Activated gamma-delta T cell (primary cell): ENCODE measurements at regions not wholly inside any gene's neighbourhood (a gene's known extent, or its start where the extent isn't known, plus 50 kb on each side); places are given as distances from the start of the nearest gene placed in this dataset.

Experiments used
- DNase-seq: peaks from one replicate; lab custom pipeline; 2025; lab: John Stamatoyannopoulos, UW

GRCh38 chr15:94100863-94101262 lies 130.5 kb upstream of the MCTP2 start:
- DNase-seq, result no peak

DNA sequence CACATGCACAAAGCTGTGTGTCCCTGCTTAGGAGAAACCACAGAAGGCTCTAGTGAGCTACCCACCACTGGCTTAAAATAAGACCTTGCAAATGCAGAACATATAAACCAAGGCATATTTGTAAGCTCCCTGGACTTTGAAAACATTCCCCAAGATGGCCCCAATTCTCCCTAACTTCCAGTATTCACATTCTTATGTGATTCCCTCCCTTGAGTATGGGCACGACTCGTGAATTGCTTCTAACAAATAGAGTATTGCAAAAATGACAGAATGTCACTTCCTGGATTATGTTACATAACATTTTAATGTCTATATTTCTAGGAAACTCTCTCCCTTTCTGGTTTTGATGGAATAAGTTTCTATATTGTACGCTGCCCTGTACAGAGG lies 131.8 kb upstream of the MCTP2 start:
- no peak for DNase-seq

DNA sequence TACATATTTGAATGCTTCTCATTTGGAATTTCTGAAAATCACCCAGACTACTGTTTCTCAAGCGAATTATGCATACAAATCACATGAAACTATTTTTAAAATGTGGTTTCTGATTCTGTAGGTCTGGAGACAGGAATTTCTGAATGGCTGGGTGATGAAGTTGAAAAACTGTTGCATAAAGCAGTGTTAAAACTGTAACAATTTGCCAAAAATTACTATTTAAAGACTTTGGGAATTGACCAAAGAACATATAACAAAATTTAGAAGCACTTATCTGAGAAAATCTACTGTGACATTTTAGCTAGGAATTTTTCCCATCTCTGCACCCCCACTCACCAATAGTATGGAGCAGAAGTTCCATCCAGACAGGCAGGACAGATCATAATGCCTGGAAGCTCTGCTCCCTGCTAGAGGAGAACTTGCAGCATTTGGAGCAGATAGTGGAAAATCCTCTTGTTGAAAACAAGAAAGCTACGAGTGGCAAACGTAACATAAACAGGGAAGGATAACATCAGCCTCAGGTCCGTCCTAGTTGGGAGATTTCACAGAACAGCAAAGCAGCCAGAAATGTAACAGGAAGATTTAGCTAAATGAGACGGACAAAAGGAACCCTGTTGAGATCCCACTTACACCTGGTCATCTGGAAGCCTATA lies 132.3 kb upstream of the MCTP2 start:
- no peak for DNase-seq

GRCh38 chr15:94097552-94097951 lies 133.8 kb upstream of the MCTP2 start:
- no peak for DNase-seq

DNA sequence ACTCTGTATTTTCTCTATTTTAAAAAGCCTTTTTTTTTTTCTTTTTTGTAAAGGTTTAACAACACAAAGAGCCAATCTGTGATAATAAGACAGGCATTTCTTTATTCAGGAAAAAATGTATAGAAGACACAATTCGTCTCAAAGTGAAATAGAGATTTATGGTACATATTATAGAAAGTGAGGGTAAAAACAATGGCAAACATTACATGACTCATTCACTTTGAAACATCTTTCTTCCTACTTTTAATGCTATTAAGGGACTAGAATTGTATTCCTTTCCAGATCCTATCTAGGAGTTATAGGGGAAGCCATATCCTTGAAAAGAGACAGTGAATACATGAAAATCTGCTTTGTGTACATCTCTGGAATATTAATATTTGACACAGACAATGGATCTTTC lies 137.1 kb upstream of the MCTP2 start:
- no peak for DNase-seq

- DNase-seq, result no peak
These were observed 145.0 kb upstream of the MCTP2 start for GRCh38 chr15:94086341-94086740.

DNA sequence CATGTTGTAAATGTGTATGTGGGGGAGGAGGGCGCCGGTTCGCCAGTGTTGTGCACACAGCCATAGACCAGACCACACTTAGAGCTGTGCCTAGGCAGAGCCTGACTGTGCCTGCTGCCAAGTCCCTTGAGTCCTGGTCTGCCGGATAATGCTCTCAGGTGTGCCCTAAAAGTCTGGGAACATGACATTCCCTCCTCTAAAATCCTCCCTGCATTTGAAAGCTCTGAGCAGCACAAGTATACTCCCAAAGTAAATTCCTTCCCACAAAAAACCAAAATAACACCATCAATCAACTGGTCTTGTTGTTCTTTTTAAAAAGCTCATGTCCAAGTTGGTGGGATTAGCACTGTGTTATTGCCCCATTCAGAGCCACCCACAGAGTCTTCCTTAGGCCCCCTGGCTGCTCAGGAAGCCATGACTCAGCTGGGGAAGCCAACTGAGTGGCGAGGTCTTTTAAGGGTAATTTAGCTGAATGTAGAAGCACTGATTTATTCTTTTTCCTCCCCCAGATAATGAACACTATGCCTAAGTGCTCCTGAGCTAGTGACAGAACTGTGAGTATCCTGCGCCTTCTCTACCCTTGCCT lies 147.8 kb upstream of the MCTP2 start:
- DNase-seq, result no peak

GRCh38 chr15:94081829-94082228 lies 149.5 kb upstream of the MCTP2 start:
- no peak for DNase-seq

GRCh38 chr15:94080989-94081605 lies 150.3 kb upstream of the MCTP2 start:
- DNase-seq, result no peak

- no peak for DNase-seq
These were observed 150.9 kb upstream of the MCTP2 start for GRCh38 chr15:94080416-94080815.

DNA sequence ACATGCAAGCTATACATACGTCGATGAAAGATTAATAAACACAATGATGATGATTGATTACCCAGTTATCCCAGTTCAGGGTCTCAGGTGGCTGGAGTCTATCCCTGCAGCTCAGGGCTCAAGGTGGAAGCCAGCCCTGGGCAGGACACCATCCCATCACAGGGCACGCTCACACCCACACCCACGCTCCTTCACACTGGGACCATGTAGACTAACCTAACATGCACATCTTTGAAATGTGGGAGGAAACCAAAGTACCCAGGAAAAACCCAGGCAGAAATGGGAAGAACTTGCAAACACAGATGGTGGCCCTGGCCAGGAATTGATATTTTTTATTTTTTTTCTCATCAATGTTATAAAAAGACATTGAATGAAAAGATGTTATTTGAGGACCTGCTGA lies 151.4 kb upstream of the MCTP2 start:
- DNase-seq, result no peak

GRCh38 chr15:94079459-94079858 lies 151.9 kb upstream of the MCTP2 start:
- no peak for DNase-seq

- DNase-seq, result no peak
These were observed 153.4 kb upstream of the MCTP2 start for GRCh38 chr15:94077938-94078337.

DNA sequence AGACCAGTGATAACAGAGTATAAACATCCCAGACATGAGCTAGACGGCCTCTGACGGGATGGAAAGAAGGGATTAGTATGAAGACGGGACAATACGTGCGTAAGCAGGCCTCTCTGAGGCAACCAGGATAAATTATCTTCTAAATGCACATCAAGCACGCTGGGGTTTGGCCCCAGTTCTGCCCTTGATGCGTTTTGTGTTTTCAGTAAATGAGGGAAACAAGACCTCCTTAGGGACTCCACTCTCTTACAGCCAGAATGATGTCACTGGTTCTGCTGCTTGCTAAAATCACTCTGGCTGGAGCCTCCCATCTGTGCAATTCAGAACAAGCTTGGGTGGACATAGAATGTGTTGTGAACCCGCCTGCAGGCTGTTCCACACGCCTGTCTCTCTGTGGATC lies 156.0 kb upstream of the MCTP2 start:
- no peak for DNase-seq

- no peak for DNase-seq
These were observed 160.7 kb upstream of the MCTP2 start for GRCh38 chr15:94070356-94071295.

DNA sequence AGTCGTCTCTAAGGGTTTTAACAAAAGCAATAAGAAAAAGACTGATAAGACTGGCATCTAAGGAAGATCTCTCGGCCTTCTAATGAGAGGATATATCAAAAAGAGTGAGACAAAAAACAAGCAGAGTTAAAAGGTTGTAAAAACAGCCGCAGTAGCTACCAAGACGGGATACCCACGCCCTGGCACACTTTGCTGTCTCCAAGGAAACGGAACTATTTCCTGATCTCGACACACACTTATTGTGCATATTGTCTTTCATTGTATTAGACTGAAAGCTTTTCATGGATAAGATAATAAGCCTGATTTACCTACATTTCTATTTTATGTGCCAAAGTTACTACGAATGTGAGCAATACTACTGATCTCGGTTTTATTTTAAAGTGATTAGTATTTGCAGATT lies 161.5 kb upstream of the MCTP2 start:
- no peak for DNase-seq

GRCh38 chr15:94066811-94067210 lies 164.6 kb upstream of the MCTP2 start:
- DNase-seq, result no peak

DNA sequence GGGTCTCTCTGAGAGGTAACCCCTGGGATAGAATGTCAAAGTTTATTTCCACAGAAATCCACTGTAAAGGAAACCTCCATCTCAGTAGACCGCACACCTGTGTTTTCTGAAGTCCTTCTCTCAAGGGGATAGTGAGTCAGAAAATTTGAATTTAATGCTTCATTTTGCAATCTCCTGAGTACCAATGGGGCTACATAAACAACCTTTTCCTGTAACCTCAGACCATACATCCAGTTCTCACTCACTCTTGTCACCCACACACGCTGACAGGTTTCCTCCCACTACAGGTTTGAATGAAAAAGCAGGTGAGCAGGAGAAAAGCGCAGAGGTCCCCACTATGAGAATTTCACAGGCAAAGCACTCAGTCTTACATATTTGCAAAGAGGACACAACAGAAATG lies 165.3 kb upstream of the MCTP2 start:
- DNase-seq, result no peak

DNA sequence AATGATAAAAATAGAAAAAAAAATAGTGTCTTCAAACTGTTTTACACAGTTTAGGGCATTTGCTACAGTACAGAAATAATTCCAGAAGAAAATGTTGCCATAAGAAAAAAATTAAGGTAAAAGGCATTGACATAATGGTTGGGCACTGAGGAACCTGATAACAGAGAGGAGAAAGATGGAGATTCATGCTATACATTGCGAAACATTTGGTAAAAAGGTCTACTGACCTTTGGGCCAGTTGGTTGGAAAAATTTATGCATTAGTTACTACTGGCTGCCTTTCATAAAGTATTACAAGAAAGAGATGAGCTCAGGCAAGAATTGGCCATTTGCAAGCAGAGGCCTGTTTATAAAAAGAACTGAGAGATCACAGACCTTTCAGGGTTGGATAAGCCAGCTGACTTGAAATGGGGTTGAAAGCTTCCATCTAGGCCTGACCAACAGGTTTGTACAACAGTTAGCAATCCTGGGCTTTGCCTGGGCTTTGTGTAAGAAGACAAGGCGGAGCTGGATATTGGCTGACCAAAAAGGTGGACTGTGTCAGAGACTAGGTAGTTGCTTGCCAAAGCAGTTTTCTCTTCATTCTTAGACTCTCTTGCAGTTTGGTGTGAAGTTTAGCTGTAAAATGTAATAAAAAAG lies 166.6 kb upstream of the MCTP2 start:
- DNase-seq, result no peak

- DNase-seq, result no peak
These were observed 170.3 kb upstream of the MCTP2 start for GRCh38 chr15:94061041-94061440.

DNA sequence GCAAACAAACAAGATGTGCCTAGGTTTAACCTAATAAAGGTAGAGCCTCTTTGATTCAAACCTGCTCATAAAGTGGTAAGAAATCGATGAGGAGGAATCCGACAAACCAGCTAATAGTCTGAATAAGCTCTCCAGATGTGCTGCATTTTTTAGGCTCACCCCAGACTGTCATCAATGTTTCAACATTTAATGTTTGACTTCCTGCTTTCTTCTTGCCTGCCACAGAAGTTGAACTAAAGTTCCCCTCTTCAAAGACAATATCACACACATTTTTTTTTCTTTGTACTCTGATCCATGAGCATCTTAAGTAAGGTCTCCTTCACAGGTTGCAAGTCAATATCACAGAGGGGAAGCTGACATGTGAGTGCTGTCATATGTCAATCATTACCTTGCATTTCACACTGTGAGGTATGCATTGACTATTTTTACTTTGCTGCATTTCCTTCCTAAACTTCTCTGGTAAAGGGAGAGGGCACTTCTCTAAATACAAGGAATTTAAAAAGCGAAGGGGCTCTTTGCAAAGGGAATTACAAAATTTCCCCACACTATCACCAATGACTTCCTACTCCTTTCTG lies 172.3 kb upstream of the MCTP2 start:
- DNase-seq, result no peak

DNA sequence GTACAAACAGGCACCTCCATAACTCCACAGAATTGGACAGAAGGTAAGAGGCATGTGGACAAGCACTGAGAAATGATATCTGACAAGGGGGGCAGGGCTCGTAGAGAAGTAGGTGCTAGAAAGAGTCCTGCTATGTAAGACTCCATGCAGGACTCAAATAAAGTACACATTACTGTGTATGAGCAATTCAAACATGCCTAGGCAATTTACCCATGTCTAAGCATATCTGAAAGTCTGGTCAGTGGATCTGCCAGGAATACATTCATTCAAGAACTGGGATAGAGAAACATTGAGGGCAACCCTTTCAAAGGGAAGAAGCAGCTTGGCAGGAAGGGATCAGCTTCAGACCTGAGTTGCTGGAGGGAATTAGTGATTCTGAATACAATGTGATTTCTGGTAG lies 174.1 kb upstream of the MCTP2 start:
- no peak for DNase-seq
